HG03575 (cell line): ENCODE measurements at regions not wholly inside any gene's neighbourhood (a gene's known extent, or its start where the extent isn't known, plus 50 kb on each side); places are given as distances from the start of the nearest gene placed in this dataset.
"Not testable (repeated sequence)": the region's sequence is repeated elsewhere in the genome, so short reads cannot be mapped to it uniquely, and the experiment has no call there.

Experiments
- ATAC-seq: cut with Tn5 transposase; IDR thresholded peaks from one replicate; pipeline ENCODE4 v1.9.1; 2021; ENCODE audit not compliant: unreplicated experiment, insufficient number of reproducible peaks, low FRiP score; ENCODE audit errors: extremely low read depth

- ATAC-seq, result no peak
These were observed 290.2 kb downstream of the MEX3B start for GRCh38 chr15:81755626-81756025.

DNA sequence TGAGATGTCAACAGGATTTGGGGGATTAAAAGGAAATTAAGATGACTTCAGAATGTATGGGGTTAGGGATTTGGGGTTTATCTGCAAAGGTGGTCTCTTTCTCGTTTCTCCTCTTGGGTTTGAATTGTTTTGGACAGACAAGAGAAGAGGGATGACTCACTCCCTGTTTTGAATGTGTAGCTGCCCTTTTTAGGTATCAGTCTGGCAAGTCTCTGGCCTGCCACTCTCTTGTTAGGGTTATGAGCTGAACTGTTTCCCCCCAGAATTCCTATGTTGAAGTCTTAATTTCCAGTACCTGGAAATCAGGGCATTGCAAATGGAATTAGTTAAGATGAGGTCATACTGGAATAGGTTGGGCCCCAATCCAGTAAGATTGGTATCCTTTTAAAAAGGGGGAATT, 291.7 kb downstream of the MEX3B start:
- no peak for ATAC-seq

DNA sequence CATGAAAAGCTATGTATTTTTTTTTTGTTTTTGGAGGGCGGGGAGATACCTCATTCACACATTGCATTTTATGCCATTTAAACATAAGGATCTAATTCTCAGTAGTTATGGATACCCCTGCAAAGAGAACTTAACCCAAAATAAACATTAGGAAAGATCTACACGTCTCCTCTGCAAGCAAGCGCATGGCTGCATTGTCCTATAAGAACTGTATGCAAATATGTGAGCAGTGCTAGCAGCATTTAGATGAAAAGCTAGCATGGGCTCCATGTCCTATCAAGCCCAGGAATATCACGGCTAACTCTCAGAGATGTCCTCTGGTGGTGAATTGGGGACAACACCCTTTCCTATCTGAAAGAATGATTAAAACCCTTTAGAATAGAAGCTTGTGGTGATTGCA, 292.8 kb downstream of the MEX3B start:
- no peak for ATAC-seq

GRCh38 chr15:81752546-81752942, 293.3 kb downstream of the MEX3B start:
- no peak for ATAC-seq

GRCh38 chr15:81751816-81752545, 293.8 kb downstream of the MEX3B start:
- no peak for ATAC-seq

- no peak for ATAC-seq
These were observed 294.6 kb downstream of the MEX3B start for GRCh38 chr15:81751256-81751655.

DNA sequence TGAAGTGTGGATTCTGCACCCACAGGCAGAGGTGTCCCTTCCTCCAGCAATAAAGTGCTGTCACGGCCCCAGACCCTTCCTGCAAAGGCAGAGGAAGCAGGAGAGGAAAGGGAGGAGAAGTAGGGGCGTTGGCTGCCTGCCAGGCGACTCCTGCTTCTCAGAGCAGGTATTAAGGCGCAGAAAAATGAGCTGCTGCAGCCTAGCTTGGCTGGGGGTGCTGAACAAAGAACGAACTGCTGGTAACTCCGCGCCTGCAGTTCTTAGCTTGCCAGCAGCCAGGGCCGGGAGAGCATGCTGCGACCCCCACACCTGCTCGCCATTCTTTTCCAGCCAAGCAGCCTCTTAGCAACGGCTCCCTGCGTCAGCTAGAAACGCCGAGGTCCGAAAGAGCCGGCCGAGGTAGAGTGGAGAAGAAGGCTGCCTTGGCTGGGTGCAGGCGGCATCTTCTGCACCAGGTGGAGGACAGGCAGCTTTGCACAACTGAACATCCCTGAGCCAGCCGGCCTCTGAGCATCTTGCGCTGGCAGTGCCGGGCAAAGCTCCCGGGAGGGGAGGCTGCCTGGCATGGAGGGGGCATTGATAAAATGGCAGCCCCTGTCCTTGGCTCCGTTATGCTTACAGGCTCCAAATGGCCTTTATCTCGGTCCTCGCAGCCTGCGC, 296.0 kb downstream of the MEX3B start:
- no peak for ATAC-seq

DNA sequence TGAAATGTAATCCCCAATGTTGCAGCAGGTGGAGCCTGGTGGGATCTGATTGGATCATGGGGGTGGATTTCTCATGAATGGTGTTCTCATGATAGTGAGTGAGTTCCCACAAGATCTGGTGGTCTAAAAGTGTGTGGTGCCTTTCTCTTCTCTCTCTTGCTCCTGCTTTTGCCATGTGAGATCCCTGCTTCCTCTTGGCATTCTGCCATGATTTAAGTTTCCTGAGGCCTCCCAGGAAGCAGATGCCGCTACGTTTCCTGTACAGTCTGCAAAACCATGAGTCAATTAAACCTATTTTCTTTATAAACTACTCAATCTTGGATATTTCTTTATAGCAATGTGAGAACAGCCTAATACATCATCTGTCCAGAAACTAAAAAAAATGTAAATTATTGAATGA, 298.3 kb downstream of the MEX3B start:
- no peak for ATAC-seq

DNA sequence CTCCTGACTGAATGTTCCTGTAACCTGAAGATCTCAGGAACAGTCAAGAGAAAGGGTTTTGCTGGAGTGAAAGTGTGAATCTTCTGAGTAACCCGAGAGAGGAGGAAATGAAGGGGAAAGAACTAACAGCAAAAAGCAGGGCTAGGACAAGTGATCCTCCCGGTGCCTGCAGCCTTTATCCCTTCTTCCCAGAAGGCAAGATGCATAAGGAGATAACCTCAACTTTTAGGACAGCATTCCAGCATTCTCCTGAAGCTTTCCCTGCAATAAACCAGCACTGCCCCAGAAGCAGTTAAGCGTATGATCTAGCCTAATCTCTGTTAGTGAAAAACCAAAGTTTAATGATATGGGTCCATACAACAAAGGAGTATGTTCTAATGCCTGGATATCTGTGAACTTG, 298.8 kb downstream of the MEX3B start:
- no peak for ATAC-seq

GRCh38 chr15:81744364-81744763, 301.5 kb downstream of the MEX3B start:
- ATAC-seq, result no peak

- no peak for ATAC-seq
These were observed 305.4 kb downstream of the MEX3B start for GRCh38 chr15:81740416-81740815.

GRCh38 chr15:81729340-81729739, 316.5 kb downstream of the MEX3B start:
- no peak for ATAC-seq

- ATAC-seq, result no peak
These were observed 317.1 kb downstream of the MEX3B start for GRCh38 chr15:81728726-81729125.

DNA sequence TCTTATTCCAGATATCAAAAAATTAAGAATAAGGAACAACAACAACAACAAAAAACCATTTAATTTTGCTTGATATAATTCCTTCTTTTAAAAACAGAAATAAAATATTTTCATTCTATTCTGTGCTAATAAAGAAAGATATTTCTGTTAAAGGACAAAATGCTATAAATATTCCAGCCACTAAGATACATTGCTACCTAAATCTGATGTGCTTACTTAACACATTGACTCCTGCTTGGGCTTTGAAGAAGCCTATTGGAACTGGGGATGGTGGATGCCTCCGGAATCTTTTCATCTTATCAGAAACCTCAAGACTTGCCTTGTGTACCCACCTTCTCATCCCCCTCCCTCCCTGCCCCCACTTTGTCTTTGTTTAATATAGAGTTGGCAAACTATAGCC, 320.2 kb downstream of the MEX3B start:
- no peak for ATAC-seq

- no peak for ATAC-seq
These were observed 321.3 kb downstream of the MEX3B start for GRCh38 chr15:81724536-81724935.

DNA sequence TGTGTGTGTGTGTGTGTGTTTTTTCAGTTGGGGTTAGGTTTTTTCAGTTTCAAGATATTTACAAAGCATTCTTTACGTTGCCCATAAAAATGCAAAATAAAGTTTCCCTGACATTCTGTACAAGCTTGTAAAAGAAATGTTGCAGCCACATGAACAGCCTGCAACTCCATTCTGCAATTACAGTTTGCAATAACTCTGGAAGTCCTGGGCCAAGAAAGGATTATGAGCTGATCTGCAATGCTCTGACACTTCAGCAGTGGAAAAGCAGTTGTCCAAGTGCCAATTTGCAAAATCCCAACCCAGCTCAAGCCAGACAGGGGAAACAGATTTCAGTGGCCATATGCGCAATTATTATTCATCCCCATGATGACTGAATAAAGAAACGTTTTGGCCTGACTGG, 322.1 kb downstream of the MEX3B start:
- ATAC-seq, result no peak

DNA sequence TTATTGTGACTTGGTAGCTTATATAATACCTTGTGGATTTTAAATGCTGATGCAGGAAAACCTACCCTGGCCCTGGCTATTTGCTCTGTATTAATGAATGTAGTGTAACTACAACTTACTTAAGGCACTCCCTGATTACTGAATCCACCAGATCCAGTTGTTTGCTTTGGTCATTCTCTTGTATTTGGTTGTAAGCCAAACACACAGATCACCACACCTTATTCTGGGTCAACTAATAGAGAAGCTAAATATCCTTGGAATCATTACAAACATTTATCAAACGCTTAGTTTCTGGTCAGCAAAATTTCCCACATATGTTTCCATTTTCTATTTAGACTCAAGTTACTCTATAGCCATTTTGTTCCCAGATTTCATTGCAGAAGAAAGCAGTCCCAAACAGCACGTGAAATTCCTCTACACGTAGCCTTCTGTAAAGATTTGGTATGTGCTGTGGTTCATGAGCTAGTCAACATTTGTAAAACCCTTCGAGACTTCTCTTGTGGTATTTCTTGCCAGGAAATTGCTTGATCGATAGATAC, 322.6 kb downstream of the MEX3B start:
- no peak for ATAC-seq

GRCh38 chr15:81716468-81716867, 329.4 kb downstream of the MEX3B start:
- not testable (repeated sequence) for ATAC-seq

DNA sequence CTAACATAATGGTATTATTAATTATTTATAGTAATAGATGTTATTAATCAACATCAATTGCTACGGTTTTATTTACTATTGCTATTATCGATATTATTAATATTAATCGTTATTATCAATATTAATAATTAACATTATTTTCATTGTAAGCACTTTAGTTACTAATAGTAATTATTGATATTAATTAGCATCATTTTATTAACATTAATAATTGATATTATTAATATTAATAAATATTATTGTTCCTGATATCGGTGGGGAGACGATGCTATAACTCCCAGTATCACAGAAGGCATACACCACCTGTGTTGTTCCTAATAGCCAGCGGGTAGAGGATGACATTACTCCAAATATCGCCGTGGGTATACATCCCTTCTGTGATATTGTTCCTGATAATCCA, 335.5 kb downstream of the MEX3B start:
- no peak for ATAC-seq

DNA sequence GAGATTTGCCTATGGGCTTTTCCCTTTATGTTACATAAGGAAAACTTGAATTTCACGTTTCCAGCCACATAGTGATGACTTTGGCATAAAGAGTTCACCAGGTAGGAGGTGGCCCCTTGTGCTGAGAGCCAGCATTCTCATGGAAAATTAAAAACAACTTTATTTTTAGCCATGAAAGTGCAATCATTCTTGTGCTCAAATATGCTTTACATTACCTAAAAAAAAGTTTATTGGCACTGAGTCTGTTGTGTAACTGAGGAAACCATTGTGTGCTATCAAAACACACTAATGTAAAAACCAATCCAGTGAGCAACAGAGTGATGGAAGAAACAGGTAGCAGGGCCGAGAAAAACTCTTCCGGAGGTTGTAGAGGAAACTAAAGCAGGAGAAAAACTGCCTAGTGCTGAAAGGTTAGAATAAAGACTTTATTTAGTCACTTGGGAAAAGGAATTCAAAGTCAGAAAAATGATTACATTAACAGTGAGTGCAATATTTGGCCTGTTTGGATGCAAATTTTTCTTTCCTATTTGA, 332.9 kb upstream of the TMC3 start:
- not testable (repeated sequence) for ATAC-seq
